NCI-H2227 (cell line): ENCODE measurements at regions not wholly inside any gene's neighbourhood (a gene's known extent, or its start where the extent isn't known, plus 50 kb on each side); places are given as distances from the start of the nearest gene placed in this dataset.

Experiments
- DNase-seq: peaks from one replicate; lab custom pipeline; 2025; ENCODE audit not compliant: unreplicated experiment; lab: John Stamatoyannopoulos, UW

DNA sequence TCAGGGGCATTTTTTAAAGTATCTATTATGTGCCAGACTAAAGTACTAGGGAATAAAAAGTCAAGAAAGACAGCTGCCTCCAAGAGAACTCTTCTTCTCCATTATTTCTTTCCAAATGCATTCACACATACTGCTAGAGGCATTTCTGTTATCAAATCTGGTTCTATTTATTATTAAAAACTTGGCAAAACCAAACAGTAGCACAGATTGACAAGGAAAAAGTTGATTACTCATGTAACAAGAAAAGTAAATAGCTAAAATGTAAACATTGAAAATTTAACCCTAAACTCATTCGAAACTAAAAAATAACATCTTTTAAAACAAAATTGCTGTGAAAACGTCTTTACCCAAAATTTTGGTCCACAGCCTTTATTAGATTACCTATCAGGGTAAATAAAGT is 132.9 kb upstream of the GUCY1A2 start:
- DNase-seq: no peak

DNA sequence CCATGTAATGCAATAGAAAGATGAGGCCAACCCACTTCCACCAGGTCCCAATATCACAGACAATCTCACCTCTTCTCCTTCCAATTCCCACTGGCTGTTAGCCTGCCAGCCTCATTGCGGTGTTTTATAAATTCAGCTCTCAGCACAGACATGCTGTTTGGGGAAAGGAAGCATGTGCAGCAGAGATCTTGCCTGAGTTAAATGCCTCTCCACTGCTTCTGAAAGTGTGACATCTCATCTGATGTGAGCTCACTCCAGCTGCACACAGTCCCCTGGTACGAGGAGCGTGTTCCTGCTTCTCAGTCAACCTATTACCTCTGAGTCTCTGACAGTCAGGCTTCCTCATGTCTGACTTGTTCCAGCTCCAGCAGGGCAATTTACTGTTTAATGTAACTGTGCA is 122.7 kb upstream of the GUCY1A2 start:
- no peak for DNase-seq

DNA sequence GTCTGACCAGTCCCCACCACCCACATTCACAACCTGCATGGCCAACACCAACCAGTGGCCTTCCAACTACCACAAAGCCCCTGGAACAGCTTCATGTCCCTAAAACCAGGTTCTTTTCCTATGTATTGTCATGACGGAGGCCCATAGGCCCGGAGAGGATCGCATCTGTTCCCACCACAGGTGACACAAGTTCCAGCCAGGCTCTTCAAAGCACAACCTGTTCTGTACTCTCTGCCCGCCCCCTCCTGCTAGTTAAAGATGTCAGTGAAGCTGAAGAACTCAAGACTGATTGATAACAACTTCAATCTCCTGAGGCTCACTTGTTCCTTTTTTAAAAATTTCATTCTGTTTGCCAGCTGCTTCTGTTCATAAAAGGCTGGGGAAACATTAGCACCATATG is 121.1 kb upstream of the GUCY1A2 start:
- DNase-seq: no peak

DNA sequence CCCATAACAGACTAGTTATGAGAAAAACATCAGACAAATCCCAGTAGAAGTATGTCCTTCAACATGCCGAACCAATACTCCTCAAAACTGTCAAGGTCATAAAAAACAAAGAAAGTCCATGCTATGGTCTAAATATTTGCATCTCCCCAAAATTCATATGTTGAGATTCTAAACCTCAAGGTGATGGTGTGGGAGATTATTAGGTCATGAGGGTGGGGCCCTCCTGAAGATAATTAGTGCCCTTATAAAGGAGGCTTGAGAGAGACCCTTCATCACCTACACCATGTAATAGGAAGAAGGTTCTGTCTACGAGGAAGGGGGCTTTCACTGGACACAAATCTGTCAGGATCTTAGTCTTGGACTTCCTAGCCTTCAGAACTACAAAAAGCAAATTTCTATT is 118.6 kb upstream of the GUCY1A2 start:
- no peak for DNase-seq

DNA sequence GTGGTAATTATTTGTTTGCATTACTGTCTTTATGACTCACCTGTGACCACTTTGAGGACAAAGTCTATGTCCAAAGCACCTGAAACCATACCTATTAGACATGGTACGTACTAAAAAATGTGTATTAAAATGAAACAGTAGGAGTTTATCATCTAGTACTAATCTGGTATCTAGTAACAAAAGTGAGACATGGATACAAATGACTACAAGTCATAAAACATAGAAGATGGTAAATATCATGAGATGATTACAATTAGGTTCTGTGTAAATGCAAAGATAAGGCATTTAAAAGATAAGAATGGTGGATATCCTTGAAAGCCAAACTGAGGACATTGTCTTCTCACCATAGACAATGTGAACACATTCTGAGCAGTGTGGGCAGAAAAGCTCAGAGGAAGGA is 113.5 kb upstream of the GUCY1A2 start:
- no peak for DNase-seq

DNA sequence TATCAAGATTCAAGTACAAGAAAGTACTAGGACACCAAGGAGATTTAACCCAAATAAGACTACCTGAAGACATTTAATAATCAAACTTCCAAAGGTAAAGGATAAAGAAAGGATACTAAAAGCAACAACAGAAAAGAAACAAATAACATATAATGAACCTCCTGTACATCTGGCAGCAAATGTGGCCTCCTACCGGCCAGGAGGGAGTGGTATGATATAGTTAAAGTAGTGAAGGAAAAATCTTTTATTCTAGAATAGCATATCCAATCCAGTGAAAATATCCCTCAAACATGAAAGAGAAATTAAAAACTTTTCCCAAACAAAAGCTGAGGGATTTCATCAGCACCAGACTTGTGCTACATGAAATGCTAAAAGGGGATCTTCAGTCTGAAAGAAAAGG is 104.7 kb upstream of the GUCY1A2 start:
- no peak for DNase-seq

DNA sequence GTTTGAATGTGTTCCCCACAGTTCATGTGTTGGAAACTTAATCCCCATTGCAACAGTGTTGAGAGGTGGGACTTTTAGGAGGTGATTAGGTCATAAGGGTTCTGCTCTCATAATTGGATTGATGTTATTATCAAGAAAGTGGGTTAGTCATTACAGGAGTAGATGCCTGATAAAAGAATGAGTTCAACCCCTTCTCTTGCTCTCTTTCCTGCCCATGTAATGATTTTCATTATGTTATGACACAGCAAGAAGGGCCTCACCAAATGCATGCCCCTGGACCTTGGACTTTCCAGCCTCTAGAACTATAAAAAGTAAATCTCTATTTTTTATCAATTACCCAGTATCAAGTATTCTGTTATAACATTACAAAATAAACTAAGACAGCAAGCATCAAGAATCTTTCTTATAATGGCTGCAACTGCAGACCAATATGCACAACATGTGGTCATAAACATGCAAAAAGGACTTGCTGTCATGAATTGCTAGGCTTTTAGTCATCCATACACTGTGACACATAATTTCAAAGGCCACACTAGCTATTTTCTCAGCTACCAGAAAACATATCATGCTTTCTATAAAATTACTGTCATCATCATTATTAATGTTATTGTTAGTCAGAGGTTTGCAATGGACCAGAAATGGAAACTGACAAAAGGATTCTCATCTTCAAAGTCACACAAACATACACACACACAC is 99.9 kb upstream of the GUCY1A2 start:
- no peak for DNase-seq

DNA sequence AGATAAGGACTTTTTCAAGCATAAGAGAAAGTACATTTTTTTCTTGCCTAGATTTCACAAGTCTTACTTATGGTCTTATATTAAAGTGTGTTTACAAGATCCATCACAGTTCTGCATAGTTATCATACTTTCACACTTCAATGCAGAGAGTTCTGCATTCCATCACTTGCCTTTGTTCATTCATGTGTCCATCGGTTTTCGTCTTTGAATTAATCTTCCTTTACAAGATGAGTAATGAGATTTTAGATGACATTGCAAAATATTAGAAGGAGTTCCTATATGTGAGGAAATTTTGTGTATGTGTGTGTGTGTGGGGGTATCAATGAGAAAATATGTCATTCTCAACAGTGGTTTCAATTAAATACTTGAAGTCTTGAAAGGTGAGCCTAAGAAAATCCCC is 98.1 kb upstream of the GUCY1A2 start:
- no peak for DNase-seq

DNA sequence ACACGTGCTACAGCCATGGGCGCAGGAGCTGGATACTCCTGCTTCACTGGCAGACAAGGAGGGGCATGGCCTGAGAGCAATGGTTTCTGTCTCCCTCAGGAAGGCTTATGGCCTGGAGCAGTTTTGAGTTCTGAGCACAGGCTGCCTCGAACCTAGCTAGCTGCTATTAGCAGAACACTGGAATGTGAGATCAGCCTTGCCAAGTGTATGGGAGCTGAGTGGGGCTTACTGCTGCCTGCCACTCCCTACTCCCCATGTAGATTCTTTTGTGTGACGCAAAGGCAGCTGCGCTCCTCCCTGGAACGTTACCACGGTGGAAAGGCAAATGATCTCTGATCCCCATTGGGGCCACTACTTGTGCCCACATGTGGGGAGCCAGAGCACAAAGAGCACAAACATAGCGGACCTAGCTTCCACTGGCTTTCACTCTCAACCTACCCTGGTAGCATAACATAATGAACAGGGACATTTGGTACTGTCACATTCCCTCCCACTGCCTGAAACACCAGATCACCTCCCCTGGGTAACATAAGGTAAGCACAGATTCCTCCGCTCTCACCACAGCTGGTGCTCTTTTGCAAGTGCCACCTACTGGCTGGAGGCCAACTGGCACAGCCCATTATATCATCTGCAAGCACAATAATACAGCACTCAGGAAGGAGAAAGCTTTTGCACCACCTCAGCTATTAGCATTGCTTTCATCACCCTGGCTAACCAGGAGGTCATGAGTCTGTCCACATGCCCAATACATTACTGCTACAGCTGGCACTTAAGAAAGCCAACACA is 84.6 kb upstream of the GUCY1A2 start:
- no peak for DNase-seq

DNA sequence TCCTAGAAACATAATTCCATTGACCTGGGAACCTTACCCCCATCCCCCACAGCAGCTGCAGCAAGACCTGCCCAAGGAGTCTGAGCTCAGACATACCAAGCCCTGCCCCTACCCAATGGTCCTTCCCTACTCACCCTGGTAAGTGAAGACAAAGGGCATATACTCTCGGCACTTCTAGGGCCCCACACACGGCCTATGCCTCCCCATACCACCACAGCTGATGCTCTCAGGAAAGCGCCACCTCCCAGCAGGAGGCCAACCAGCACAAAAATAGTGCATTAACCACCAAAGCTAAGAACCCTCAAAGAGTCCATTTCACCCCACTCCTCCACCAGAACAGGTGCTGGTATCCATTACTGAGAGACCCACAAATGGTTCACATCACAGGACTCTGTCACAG is 74.4 kb upstream of the GUCY1A2 start:
- no peak for DNase-seq

DNA sequence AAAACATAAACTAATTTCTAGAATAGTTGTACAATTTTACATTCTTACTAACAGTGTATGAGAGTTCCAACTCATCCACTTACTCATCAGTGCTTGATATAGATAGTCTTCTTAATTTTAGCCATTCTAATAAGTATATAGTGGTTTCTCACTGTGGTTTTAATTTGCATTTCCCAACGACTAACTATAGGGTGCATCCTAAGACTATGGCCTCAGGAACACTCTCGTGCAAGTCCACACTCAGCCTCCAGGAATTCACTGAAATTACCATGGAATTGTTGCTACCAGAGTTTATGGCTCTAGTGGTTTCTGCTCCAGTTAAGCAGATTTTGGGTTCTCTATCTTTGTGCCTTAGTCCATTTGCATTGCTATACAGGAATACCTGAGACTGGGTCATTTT is 60.1 kb upstream of the GUCY1A2 start:
- DNase-seq: no peak

DNA sequence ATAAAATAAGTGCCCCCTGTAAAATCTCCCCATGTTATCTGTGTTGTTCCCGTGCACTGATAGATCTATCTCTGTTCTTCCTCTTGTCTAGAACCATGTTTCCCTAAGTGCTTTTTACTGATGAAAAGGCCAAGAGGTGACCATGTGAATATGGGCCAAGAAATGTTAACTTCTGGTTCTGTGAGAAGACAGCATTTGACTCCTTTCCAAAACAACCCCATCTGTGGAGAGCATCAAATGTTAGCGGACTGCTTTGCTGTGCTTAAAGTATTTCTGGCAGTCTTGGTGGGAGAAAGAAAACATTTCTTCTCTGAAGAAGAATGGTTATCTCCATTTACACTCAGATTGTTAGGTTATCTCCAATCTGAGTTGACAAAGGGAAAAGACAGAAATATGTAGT is 58.6 kb upstream of the GUCY1A2 start:
- no peak for DNase-seq

DNA sequence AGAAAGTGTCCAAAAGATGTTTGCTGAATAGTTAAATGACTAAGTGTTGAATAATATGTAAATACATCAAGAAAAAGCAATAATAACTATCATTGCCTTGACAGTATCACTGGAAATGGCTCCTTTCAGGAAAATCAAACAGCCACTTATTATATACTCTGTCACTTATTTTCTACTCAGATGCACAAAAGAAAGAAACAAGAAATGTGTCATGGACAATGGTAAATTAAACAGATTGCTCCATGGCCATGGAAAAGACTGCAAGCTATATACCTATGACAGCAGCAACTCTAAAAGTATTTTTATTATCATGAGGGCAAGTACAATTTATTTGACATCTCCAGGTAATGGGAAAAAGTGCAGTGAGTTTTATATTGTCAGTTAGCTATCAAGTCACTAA is 52.9 kb upstream of the GUCY1A2 start:
- no peak for DNase-seq
